Ishikawa (cell line): ENCODE measurements at regions not wholly inside any gene's neighbourhood (a gene's known extent, or its start where the extent isn't known, plus 50 kb on each side); places are given as distances from the start of the nearest gene placed in this dataset.

Experiments
- CEBPB ChIP-seq: IDR thresholded peaks from 2 replicates; pipeline ENCODE4 v1.6.1; 2012
- CREB1 ChIP-seq: IDR thresholded peaks from 2 replicates; pipeline ENCODE4 v1.6.1; 2012; ENCODE audit warnings: low read depth
- EGR1 ChIP-seq: IDR thresholded peaks from 2 replicates; pipeline ENCODE4 v1.6.1; 2012
- EP300 ChIP-seq: IDR thresholded peaks from 2 replicates; pipeline ENCODE4 v1.6.1; 2012; ENCODE audit warnings: borderline replicate concordance
- FOXM1 ChIP-seq: IDR thresholded peaks from 2 replicates; pipeline ENCODE4 v1.6.1; 2012; ENCODE audit warnings: low read depth, borderline replicate concordance
- NFIC ChIP-seq: IDR thresholded peaks from 2 replicates; pipeline ENCODE4 v1.6.1; 2012
- RAD21 ChIP-seq: IDR thresholded peaks from 2 replicates; pipeline ENCODE4 v1.6.1; 2012; ENCODE audit warnings: low read depth
- REST ChIP-seq: IDR thresholded peaks from 2 replicates; pipeline ENCODE4 v1.6.1; 2012; ENCODE audit warnings: low read depth, mild to moderate bottlenecking
- TAF1 ChIP-seq: IDR thresholded peaks from 2 replicates; pipeline ENCODE4 v1.6.1; 2012; ENCODE audit warnings: low read depth, mild to moderate bottlenecking
- TCF12 ChIP-seq: IDR thresholded peaks from 2 replicates; pipeline ENCODE4 v1.6.1; 2012; ENCODE audit warnings: low read depth
- TEAD4 ChIP-seq: IDR thresholded peaks from 2 replicates; pipeline ENCODE4 v1.6.1; 2012
- USF1 ChIP-seq: IDR thresholded peaks from 2 replicates; pipeline ENCODE4 v1.6.1; 2012
- YY1 ChIP-seq: IDR thresholded peaks from 2 replicates; pipeline ENCODE4 v1.6.1; 2012; ENCODE audit warnings: low read depth
- ZBTB7A ChIP-seq: IDR thresholded peaks from 2 replicates; pipeline ENCODE4 v1.6.1; 2012; ENCODE audit warnings: low read depth
- TF ChIP-seq, protein P1 (sequence below): IDR thresholded peaks from 2 replicates; pipeline ENCODE4 v1.6.1; 2012

GRCh38 chr2:2663401-2664036 lies 332.4 kb upstream of the MYT1L start:
- TF ChIP-seq USF1 (no peak), ZBTB7A (no peak), TAF1 (no peak), TCF12 (no peak), TEAD4 (no peak), REST (no peak), EGR1 (no peak), EP300 (no peak), CREB1 (no peak), YY1 (no peak), RAD21 (no peak), FOXM1 (no peak), CEBPB (no peak), NFIC (no peak)
- TF ChIP-seq, protein P1, sequence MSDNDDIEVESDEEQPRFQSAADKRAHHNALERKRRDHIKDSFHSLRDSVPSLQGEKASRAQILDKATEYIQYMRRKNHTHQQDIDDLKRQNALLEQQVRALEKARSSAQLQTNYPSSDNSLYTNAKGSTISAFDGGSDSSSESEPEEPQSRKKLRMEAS, result no peak

- TF ChIP-seq CREB1 (no peak), REST (no peak), NFIC (no peak), RAD21 (no peak), EGR1 (no peak), TEAD4 (no peak), TAF1 (no peak), YY1 (no peak), CEBPB (no peak), FOXM1 (no peak), EP300 (no peak), TCF12 (no peak), USF1 (no peak), ZBTB7A (no peak)
- TF ChIP-seq, protein P1, result no peak
Observed at GRCh38 chr2:2662847-2663356, 331.8 kb upstream of the MYT1L start.

- no peak for TF ChIP-seq RAD21
- no peak for TF ChIP-seq TCF12
- no peak for TF ChIP-seq NFIC
- no peak for TF ChIP-seq TEAD4
- no peak for TF ChIP-seq YY1
- TF ChIP-seq, protein P1, result no peak
- TF ChIP-seq CEBPB, result no peak
- TF ChIP-seq USF1, result no peak
- TF ChIP-seq FOXM1, result no peak
- TF ChIP-seq EGR1, result no peak
- no peak for TF ChIP-seq REST
- no peak for TF ChIP-seq TAF1
- TF ChIP-seq EP300, result no peak
- TF ChIP-seq CREB1, result no peak
- no peak for TF ChIP-seq ZBTB7A
Observed at GRCh38 chr2:2662037-2662846, 331.2 kb upstream of the MYT1L start.
